Ovary (tissue), 3 donors: ENCODE measurements at regions not wholly inside any gene's neighbourhood (a gene's known extent, or its start where the extent isn't known, plus 50 kb on each side); places are given as distances from the start of the nearest gene placed in this dataset.

Experiments
- CTCF ChIP-seq, 3 donors: fragments of 450-650 bp in 2 of 3; fragments of 200-600 bp in 1 of 3; IDR thresholded peaks; one replicate each; pipeline versions ENCODE4 v1.5.1 to v1.8.0; 2016 to 2022; ENCODE audit warnings: antibody characterized with exemption in 3 of 3, mild to moderate bottlenecking in 1 of 3
- EP300 ChIP-seq: sonication (generic); formaldehyde crosslinking; IDR thresholded peaks from one replicate; pipeline ENCODE4 v1.6.1; 2017; ENCODE audit warnings: antibody characterized with exemption
- POLR2A ChIP-seq: fragments of 450-650 bp; IDR thresholded peaks from one replicate; pipeline ENCODE4 v1.6.1; 2017; ENCODE audit warnings: antibody characterized with exemption, mild to moderate bottlenecking, moderate library complexity
- donor health status: DM: no; HTN: no; CAD: no.

DNA sequence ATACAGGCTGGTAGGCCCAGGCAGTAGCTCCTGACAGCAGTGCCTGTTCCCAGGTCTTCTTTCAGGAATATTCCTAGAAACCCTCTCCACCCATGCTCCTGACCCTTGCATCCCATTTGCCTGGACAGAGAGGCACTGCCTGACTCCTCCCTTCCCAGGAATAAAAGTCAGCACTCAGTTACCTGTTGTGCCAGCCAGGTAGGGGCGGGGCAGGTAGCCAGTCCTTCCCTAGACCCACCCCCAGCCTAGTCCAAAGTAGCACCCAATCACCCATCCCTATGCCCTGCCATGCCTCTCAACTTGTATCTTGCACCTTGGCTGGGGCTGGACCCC, 129.9 kb downstream of the MRPL14 start:
- TF ChIP-seq CTCF (IDR thresholded peaks at IDR 0.05): no peak
- TF ChIP-seq POLR2A: no peak
- no peak for TF ChIP-seq EP300
